T-cell (primary cell): ENCODE measurements at regions not wholly inside any gene's neighbourhood (a gene's known extent, or its start where the extent isn't known, plus 50 kb on each side); places are given as distances from the start of the nearest gene placed in this dataset.
"Not testable (repeated sequence)": the region's sequence is repeated elsewhere in the genome, so short reads cannot be mapped to it uniquely, and the experiment has no call there.

Experiments used
- ATAC-seq, 4 experiments: fragments of 200-7000 bp in 3 of 4; fragments of 150-1000 bp in 1 of 4; cut with Tn5 transposase; replicated peaks in 1 of 4; 1 replicate in 3 of 4; 2 replicates in 1 of 4; pipeline ENCODE4 v1.10.0; 2021; ENCODE audit warnings: moderate library complexity in 3 of 4, mild to moderate bottlenecking in 2 of 4, moderate number of reproducible peaks in 1 of 4
- CTCF ChIA-PET, 2 donors: fragments of 300-600 bp; sonication (Branson Sonifier 250); formaldehyde crosslinking; loops; one replicate each; lab custom pipeline; 2022; ENCODE audit warnings: antibody characterized with exemption in 2 of 2; lab: Charles Lee
- POLR2A ChIA-PET, 2 donors: fragments of 300-600 bp; sonication (Branson Sonifier 250); formaldehyde crosslinking; loops; one replicate each; lab custom pipeline; 2022; ENCODE audit warnings: antibody characterized with exemption in 2 of 2; lab: Charles Lee
- DNase-seq, 35 experiments: peaks; one replicate each; pipeline versions ENCODE4 v3.0.0 to v3.0.0-alpha.2; 2013 to 2023
- H3K27ac ChIP-seq: one replicate; pipeline ENCODE4 v1.5.1; 2013; ENCODE audit warnings: low read length
- H3K27me3 ChIP-seq, 2 experiments: replicated peaks in 1 of 2; 1 replicate in 1 of 2; 2 replicates in 1 of 2; pipeline versions ENCODE4 v1.6.1 to v1.7.0; 2013; ENCODE audit warnings: low read length in 1 of 2, mixed read lengths in 1 of 2; ENCODE audit not compliant: control insufficient read depth in 2 of 2, insufficient read depth in 2 of 2; ENCODE audit errors: extremely low read depth in 1 of 2
- H3K36me3 ChIP-seq, 2 donors: 1 replicate in 1 of 2; 2 replicates in 1 of 2; pipeline versions ENCODE4 v1.6.1 to v1.7.0; 2013; ENCODE audit warnings: low read length in 1 of 2; ENCODE audit not compliant: control insufficient read depth in 2 of 2, insufficient read depth in 1 of 2; ENCODE audit errors: extremely low read depth in 1 of 2
- H3K4me1 ChIP-seq, 2 experiments: 1 replicate in 1 of 2; 2 replicates in 1 of 2; pipeline versions ENCODE4 v1.6.1 to v1.7.0; 2013; ENCODE audit warnings: low read length in 2 of 2, mixed read lengths in 1 of 2; ENCODE audit not compliant: insufficient read depth in 2 of 2, control insufficient read depth in 1 of 2; ENCODE audit errors: extremely low read depth in 1 of 2
- H3K4me3 ChIP-seq, 2 donors: 1 replicate in 1 of 2; 2 replicates in 1 of 2; pipeline versions ENCODE4 v1.5.1 to v1.7.0; 2013; ENCODE audit warnings: mild to moderate bottlenecking in 2 of 2, low read length in 1 of 2, moderate library complexity in 1 of 2; ENCODE audit not compliant: control insufficient read depth in 1 of 2; ENCODE audit errors: extremely low read depth in 1 of 2
- H3K9me3 ChIP-seq: 2 replicates; pipeline ENCODE4 v1.7.0; 2013
- H3K27ac Mint-ChIP-seq, 2 donors: one replicate each; pipeline ENCODE4 v1.8.0; 2020 to 2021; ENCODE audit warnings: mild to moderate bottlenecking in 2 of 2, mixed read lengths in 2 of 2
- H3K27me3 Mint-ChIP-seq, 2 donors: one replicate each; pipeline ENCODE4 v1.8.0; 2021 to 2022; ENCODE audit warnings: mixed read lengths in 2 of 2
- H3K36me3 Mint-ChIP-seq: one replicate; pipeline ENCODE4 v1.8.0; 2021; ENCODE audit warnings: mixed read lengths
- H3K4me1 Mint-ChIP-seq, 3 donors: one replicate each; pipeline ENCODE4 v1.8.0; 2020 to 2022; ENCODE audit warnings: mixed read lengths in 3 of 3, mild to moderate bottlenecking in 1 of 3
- H3K4me3 Mint-ChIP-seq, 3 donors: one replicate each; pipeline ENCODE4 v1.8.0; 2020 to 2022; ENCODE audit warnings: mild to moderate bottlenecking in 3 of 3, mixed read lengths in 3 of 3, moderate library complexity in 3 of 3
- H3K9me3 Mint-ChIP-seq, 3 donors: one replicate each; pipeline ENCODE4 v1.8.0; 2020 to 2022; ENCODE audit warnings: mixed read lengths in 3 of 3
- WGBS: methylation state at CpG from one replicate; pipeline ENCODE4 v1.1.5; 2013; ENCODE audit warnings: missing lambda C conversion rate; ENCODE audit not compliant: insufficient coverage; 5-methylcytosine and 5-hydroxymethylcytosine counted together

GRCh38 chr22:35165896-35166295 is 91.4 kb upstream of the HMGXB4 start:
- H3K27ac ChIP-seq, H3K36me3 ChIP-seq, H3K27me3 ChIP-seq, H3K4me1 Mint-ChIP-seq, H3K4me3 ChIP-seq, H3K9me3 ChIP-seq, H3K9me3 Mint-ChIP-seq, H3K27ac Mint-ChIP-seq, POLR2A ChIA-PET, H3K4me3 Mint-ChIP-seq, H3K4me1 ChIP-seq, CTCF ChIA-PET, DNase-seq, H3K36me3 Mint-ChIP-seq, ATAC-seq: not testable (repeated sequence)
- WGBS = 86% methylated on average over 8 of the region's 11 CpGs
- peaks cover 24 to 31% of the 10 kb centered on the region in 2 donors for H3K27me3 Mint-ChIP-seq

- H3K36me3 ChIP-seq = no peaks in the 10 kb centered on the region
- ATAC-seq (no peak), DNase-seq (no peak)
- peaks cover 17 to 38% of the 10 kb centered on the region in 2 donors for H3K27me3 Mint-ChIP-seq
- no peaks in the 10 kb centered on the region for H3K9me3 ChIP-seq
- H3K36me3 Mint-ChIP-seq = no peaks in the 10 kb centered on the region
- no peaks in the 10 kb centered on the region for H3K4me1 ChIP-seq
- 71% methylated on average over 5 of the region's 11 CpGs for WGBS
- CTCF ChIA-PET = no interaction called here
- no peaks in the 10 kb centered on the region for H3K4me1 Mint-ChIP-seq
- H3K9me3 Mint-ChIP-seq = no peaks in the 10 kb centered on the region
- no peak overlapping the region for H3K4me3 ChIP-seq
- peaks cover 0 to 30% of the 10 kb centered on the region in 2 experiments for H3K27me3 ChIP-seq
- H3K27ac Mint-ChIP-seq = no peak overlapping the region
- H3K27ac ChIP-seq = no peak overlapping the region
- no peak overlapping the region for H3K4me3 Mint-ChIP-seq
- POLR2A ChIA-PET = no interaction called here
These were observed 86.3 kb upstream of the HMGXB4 start for GRCh38 chr22:35170716-35171697.

- Histone ChIP-seq H3K9me3 (no peaks in the 10 kb centered on the region), H3K36me3 (no peaks in the 10 kb centered on the region), H3K27me3 (peaks cover 0 to 31% of the 10 kb centered on the region in 2 experiments), H3K27ac (no peak overlapping the region), H3K4me1 (no peaks in the 10 kb centered on the region), H3K4me3 (no peak overlapping the region)
- peaks cover 27 to 42% of the 10 kb centered on the region in 2 donors for H3K27me3 Mint-ChIP-seq
- 53% methylated on average over 5 of the region's 5 CpGs for WGBS
- ChIA-PET POLR2A (no interaction called here), CTCF (no interaction called here)
- no peaks in the 10 kb centered on the region for H3K9me3 Mint-ChIP-seq
- H3K36me3 Mint-ChIP-seq = no peaks in the 10 kb centered on the region
- H3K4me1 Mint-ChIP-seq = no peaks in the 10 kb centered on the region
- ATAC-seq = no peak
- no peak for DNase-seq
- no peak overlapping the region for H3K4me3 Mint-ChIP-seq
- H3K27ac Mint-ChIP-seq = no peak overlapping the region
These were observed 84.9 kb upstream of the HMGXB4 start for GRCh38 chr22:35172442-35172841.

- H3K9me3 Mint-ChIP-seq = no peaks in the 10 kb centered on the region
- no peak overlapping the region for H3K27ac ChIP-seq
- H3K27ac Mint-ChIP-seq = no peak overlapping the region
- H3K4me1 ChIP-seq = no peaks in the 10 kb centered on the region
- no peak overlapping the region for H3K4me3 Mint-ChIP-seq
- no peaks in the 10 kb centered on the region for H3K36me3 Mint-ChIP-seq
- WGBS = 67% methylated on average over 1 of the region's 2 CpGs
- ChIA-PET POLR2A (no interaction called here), CTCF (no interaction called here)
- H3K36me3 ChIP-seq = no peaks in the 10 kb centered on the region
- ATAC-seq (no peak), DNase-seq (no peak)
- H3K4me1 Mint-ChIP-seq = no peaks in the 10 kb centered on the region
- H3K4me3 ChIP-seq = no peak overlapping the region
- H3K27me3 Mint-ChIP-seq = peaks cover 32 to 46% of the 10 kb centered on the region in 2 donors
- H3K9me3 ChIP-seq = no peaks in the 10 kb centered on the region
- H3K27me3 ChIP-seq = peaks cover 0 to 41% of the 10 kb centered on the region in 2 experiments
These were observed 83.6 kb upstream of the HMGXB4 start for GRCh38 chr22:35173655-35174054.

GRCh38 chr22:35174401-35175038 is 82.8 kb upstream of the HMGXB4 start:
- DNase-seq = no peak
- WGBS = 46% methylated on average over 3 of the region's 5 CpGs
- Mint-ChIP-seq H3K9me3 (no peaks in the 10 kb centered on the region), H3K36me3 (no peaks in the 10 kb centered on the region), H3K27me3 (peaks cover 35 to 50% of the 10 kb centered on the region in 2 donors), H3K4me1 (no peaks in the 10 kb centered on the region), H3K4me3 (no peak overlapping the region), H3K27ac (no peak overlapping the region)
- Histone ChIP-seq H3K27me3 (peaks cover 0 to 41% of the 10 kb centered on the region in 2 experiments), H3K4me3 (no peak overlapping the region), H3K27ac (no peak overlapping the region), H3K36me3 (no peaks in the 10 kb centered on the region), H3K4me1 (no peaks in the 10 kb centered on the region), H3K9me3 (no peaks in the 10 kb centered on the region)
- POLR2A ChIA-PET = no interaction called here
- CTCF ChIA-PET = interaction anchor here in 1 of 2 donors (0.6 kb wide), 1 partner anchor 317 kb away, joined by 9 read pairs; no protein-coding TSS in a partner anchor
- no peak for ATAC-seq

GRCh38 chr22:35175392-35175791 is 81.9 kb upstream of the HMGXB4 start:
- H3K9me3 ChIP-seq = no peaks in the 10 kb centered on the region
- H3K4me3 ChIP-seq = no peak overlapping the region
- H3K9me3 Mint-ChIP-seq = no peaks in the 10 kb centered on the region
- ATAC-seq = no peak
- no peaks in the 10 kb centered on the region for H3K4me1 Mint-ChIP-seq
- POLR2A ChIA-PET = no interaction called here
- H3K27ac ChIP-seq = no peak overlapping the region
- DNase-seq = no peak
- no peaks in the 10 kb centered on the region for H3K4me1 ChIP-seq
- H3K36me3 ChIP-seq = no peaks in the 10 kb centered on the region
- peaks cover 38 to 51% of the 10 kb centered on the region in 2 donors for H3K27me3 Mint-ChIP-seq
- H3K27me3 ChIP-seq = peaks cover 0 to 41% of the 10 kb centered on the region in 2 experiments
- CTCF ChIA-PET = no interaction called here
- no peak overlapping the region for H3K27ac Mint-ChIP-seq
- whole genome bisulfite sequencing = 82% methylated on average over 1 of the region's 2 CpGs
- no peaks in the 10 kb centered on the region for H3K36me3 Mint-ChIP-seq
- no peak overlapping the region for H3K4me3 Mint-ChIP-seq
